Pancreas (tissue), 10 donors: ENCODE measurements at regions not wholly inside any gene's neighbourhood (a gene's known extent, or its start where the extent isn't known, plus 50 kb on each side); places are given as distances from the start of the nearest gene placed in this dataset.

Experiments used
- ATAC-seq, 4 donors: fragments of 200-7000 bp; cut with Tn5 transposase; one replicate each; pipeline versions ENCODE4 v1.8.0 to v1.9.1; 2020; ENCODE audit warnings: mild to moderate bottlenecking in 4 of 4, moderate library complexity in 4 of 4
- DNase-seq, 6 donors: peaks; one replicate each; pipeline ENCODE4 v3.0.0-alpha.2; 2020
- FAIRE-seq: peaks from 2 replicates; lab custom pipeline; 2012; peaks lifted over from hg19 to GRCh38; lab: Jason Lieb, UNC
- H3K27ac ChIP-seq, 4 donors: fragments of 200-600 bp; sonication (generic); 1 replicate in 3 of 4; 2 replicates in 1 of 4; pipeline versions ENCODE4 v1.5.0 to v1.8.0; 2020
- H3K27me3 ChIP-seq, 4 donors: fragments of 200-600 bp; one replicate each; pipeline ENCODE4 v1.8.0; 2021
- H3K36me3 ChIP-seq, 3 donors: fragments of 200-600 bp; sonication (generic) in 1 of 3; one replicate each; pipeline versions ENCODE4 v1.5.0 to v1.8.0; 2020 to 2021
- H3K4me1 ChIP-seq, 3 donors: fragments of 200-600 bp; one replicate each; pipeline ENCODE4 v1.8.0; 2021
- H3K4me3 ChIP-seq, 4 donors: fragments of 200-600 bp; sonication (generic) in 2 of 4; one replicate each; pipeline versions ENCODE4 v1.5.0 to v1.8.0; 2020 to 2021
- H3K9me3 ChIP-seq, 4 donors: fragments of 200-600 bp; one replicate each; pipeline ENCODE4 v1.8.0; 2021
- CTCF ChIP-seq, 4 donors: fragments of 200-600 bp; sonication (generic) in 3 of 4; IDR thresholded peaks; one replicate each; pipeline versions ENCODE4 v1.5.0 to v1.8.0; 2021; ENCODE audit warnings: antibody characterized with exemption in 4 of 4
- WGBS, 2 donors: extraction: QIAGEN DNeasy Blood & Tissue Kit; methylation state at CpG; one replicate each; pipeline ENCODE4 v1.1.7; 2013; 5-methylcytosine and 5-hydroxymethylcytosine counted together
- intact Hi-C, 3 donors: fragments of 100-400 bp; cut with DNase I; formaldehyde crosslinking; loops; one replicate each; pipeline versions ENCODE4 v1.11.1 to v1.14.2; 2022
- donor health status: healthy with polysubstance abuse.
- donor health status: DM: no; HTN: no; CAD: no; lungs with moderate emphysema.
- donor health status: DM: no; HTN: no; CAD: no.
- donor health status: control.
- donor health status: control.
- donor health status: Bipolar disorder and iron deficiency.
- donor health status: DM: yes; HTN: yes; CAD: no.
- donor health status: DM: no; HTN: no; CAD: no.
- donor health status: DM: no; HTN: no; CAD: no.
- donor health status: DM: yes; HTN: yes; CAD: no.

- TF ChIP-seq CTCF (IDR thresholded peaks at IDR 0.05), result no peak
- no peaks in the 10 kb centered on the region for H3K4me1 ChIP-seq
- intact Hi-C loops, result no loop called here
- 54 to 58% methylated on average over 2 of the region's 2 CpGs for WGBS, 2 donors
- H3K4me3 ChIP-seq, result no peak overlapping the region
- FAIRE-seq, result no peak
- no peak for DNase-seq
- no peaks in the 10 kb centered on the region for H3K9me3 ChIP-seq
- ATAC-seq, result no peak
- H3K27ac ChIP-seq, result no peak overlapping the region
- no peaks in the 10 kb centered on the region for H3K36me3 ChIP-seq
- no peaks in the 10 kb centered on the region for H3K27me3 ChIP-seq
These were observed 132.5 kb downstream of the NSUN3 start for GRCh38 chr3:94195381-94195780.

- Histone ChIP-seq H3K36me3 (no peaks in the 10 kb centered on the region), H3K27ac (no peak overlapping the region), H3K4me1 (no peaks in the 10 kb centered on the region), H3K4me3 (no peak overlapping the region), H3K9me3 (no peaks in the 10 kb centered on the region), H3K27me3 (no peaks in the 10 kb centered on the region)
- WGBS, 2 donors, result 71 to 86% methylated on average over 2 of the region's 2 CpGs
- no peak for ATAC-seq
- intact Hi-C loops, result no loop called here
- no peak for DNase-seq
- FAIRE-seq, result no peak
- TF ChIP-seq CTCF (IDR thresholded peaks at IDR 0.05), result no peak
These were observed 143.4 kb downstream of the NSUN3 start for GRCh38 chr3:94206291-94206690.

GRCh38 chr3:94210256-94210655 is 147.4 kb downstream of the NSUN3 start:
- Histone ChIP-seq H3K27ac (no peak overlapping the region), H3K9me3 (no peaks in the 10 kb centered on the region), H3K4me3 (no peak overlapping the region), H3K4me1 (no peaks in the 10 kb centered on the region), H3K36me3 (no peaks in the 10 kb centered on the region), H3K27me3 (no peaks in the 10 kb centered on the region)
- DNase-seq (no peak), ATAC-seq (no peak), FAIRE-seq (no peak)
- WGBS, 2 donors, result 58 to 91% methylated on average over 1 of the region's 1 CpG
- intact Hi-C loops, result no loop called here
- TF ChIP-seq CTCF (IDR thresholded peaks at IDR 0.05), result no peak

DNA sequence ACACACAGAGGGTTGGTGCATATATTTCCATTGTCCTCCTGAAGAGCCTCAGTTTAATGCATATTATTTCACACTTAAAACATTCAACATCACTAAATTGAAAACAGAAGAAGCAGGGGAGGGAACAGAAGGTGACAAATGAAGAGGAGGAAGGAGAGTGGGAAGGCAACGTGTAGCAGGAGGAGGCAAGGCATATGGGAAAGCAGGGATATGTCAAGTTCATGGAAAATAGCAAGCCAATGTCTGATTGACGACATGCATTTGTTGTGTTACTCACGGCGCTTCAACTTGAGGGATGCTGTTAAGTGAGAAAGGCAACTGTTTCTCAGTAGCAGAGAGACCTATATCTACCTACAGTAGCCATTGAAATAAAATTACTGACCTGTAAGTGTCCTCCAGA is 154.5 kb downstream of the NSUN3 start:
- 57 to 61% methylated on average over 4 of the region's 4 CpGs for WGBS, 2 donors
- Histone ChIP-seq H3K4me3 (no peak overlapping the region), H3K36me3 (no peaks in the 10 kb centered on the region), H3K9me3 (no peaks in the 10 kb centered on the region), H3K27ac (no peak overlapping the region), H3K4me1 (no peaks in the 10 kb centered on the region), H3K27me3 (no peaks in the 10 kb centered on the region)
- intact Hi-C loops, result no loop called here
- no peak for FAIRE-seq
- DNase-seq, result no peak
- TF ChIP-seq CTCF (IDR thresholded peaks at IDR 0.05), result no peak
- no peak for ATAC-seq

GRCh38 chr3:94220426-94220825 is 157.6 kb downstream of the NSUN3 start:
- FAIRE-seq (no peak), DNase-seq (no peak), ATAC-seq (no peak)
- Histone ChIP-seq H3K9me3 (no peaks in the 10 kb centered on the region), H3K27ac (no peak overlapping the region), H3K4me1 (no peaks in the 10 kb centered on the region), H3K36me3 (no peaks in the 10 kb centered on the region), H3K27me3 (no peaks in the 10 kb centered on the region), H3K4me3 (no peak overlapping the region)
- intact Hi-C loops, result no loop called here
- 57 to 60% methylated on average over 2 of the region's 2 CpGs for WGBS, 2 donors
- no peak for TF ChIP-seq CTCF (IDR thresholded peaks at IDR 0.05)
